ENCODE measurements at regions not wholly inside any gene's neighbourhood (a gene's known extent, or its start where the extent isn't known, plus 50 kb on each side); places are given as distances from the start of the nearest gene placed in this dataset.

DNA sequence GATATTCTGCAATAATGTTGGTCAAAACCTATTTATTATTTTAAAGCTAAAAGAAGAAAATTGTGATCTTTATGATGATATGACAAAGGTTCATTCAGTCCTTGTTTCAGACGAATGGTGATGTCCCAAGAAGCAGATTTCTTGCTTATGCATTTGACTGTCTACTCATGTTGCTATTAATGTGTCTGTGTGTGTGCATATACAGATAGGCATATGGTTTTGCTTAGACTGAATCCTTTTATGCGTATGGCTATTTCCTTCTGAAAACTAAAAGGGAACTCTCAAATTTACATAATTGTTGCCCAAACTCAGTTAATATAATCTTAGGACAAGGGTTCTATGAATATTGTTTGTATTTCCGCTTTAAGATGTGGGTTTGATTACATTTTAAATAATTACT lies 632.3 kb upstream of the SETBP1 start:
- TF ChIP-seq, protein P1, sequence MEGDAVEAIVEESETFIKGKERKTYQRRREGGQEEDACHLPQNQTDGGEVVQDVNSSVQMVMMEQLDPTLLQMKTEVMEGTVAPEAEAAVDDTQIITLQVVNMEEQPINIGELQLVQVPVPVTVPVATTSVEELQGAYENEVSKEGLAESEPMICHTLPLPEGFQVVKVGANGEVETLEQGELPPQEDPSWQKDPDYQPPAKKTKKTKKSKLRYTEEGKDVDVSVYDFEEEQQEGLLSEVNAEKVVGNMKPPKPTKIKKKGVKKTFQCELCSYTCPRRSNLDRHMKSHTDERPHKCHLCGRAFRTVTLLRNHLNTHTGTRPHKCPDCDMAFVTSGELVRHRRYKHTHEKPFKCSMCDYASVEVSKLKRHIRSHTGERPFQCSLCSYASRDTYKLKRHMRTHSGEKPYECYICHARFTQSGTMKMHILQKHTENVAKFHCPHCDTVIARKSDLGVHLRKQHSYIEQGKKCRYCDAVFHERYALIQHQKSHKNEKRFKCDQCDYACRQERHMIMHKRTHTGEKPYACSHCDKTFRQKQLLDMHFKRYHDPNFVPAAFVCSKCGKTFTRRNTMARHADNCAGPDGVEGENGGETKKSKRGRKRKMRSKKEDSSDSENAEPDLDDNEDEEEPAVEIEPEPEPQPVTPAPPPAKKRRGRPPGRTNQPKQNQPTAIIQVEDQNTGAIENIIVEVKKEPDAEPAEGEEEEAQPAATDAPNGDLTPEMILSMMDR (IDR thresholded peaks at IDR 0.05) = no peak
- TF ChIP-seq POLR2A (IDR thresholded peaks at IDR 0.05) = no peak
